ENCODE measurements at regions not wholly inside any gene's neighbourhood (a gene's known extent, or its start where the extent isn't known, plus 50 kb on each side); places are given as distances from the start of the nearest gene placed in this dataset.
"Not testable (repeated sequence)": the region's sequence is repeated elsewhere in the genome, so short reads cannot be mapped to it uniquely, and the experiment has no call there.

DNA sequence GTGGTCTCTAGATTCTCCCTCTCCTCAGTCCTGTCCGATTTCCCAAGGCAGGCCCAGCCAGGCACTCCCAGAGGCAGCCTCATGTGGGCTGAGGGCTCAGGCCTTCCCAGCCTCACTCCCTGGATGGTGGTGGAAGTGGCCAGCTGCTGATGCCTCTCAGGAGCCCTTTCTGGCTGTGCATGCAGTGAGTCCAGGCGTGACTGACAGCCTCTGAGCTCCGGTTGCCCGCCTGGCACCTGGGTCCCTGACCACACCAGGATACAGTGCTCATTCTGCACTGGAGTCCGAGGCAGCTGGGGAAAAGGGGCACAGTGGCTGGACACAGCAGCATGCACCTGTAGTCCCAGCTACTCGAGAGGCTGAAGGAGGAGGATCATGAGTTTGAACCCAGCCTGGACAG lies 132.6 kb downstream of the CUL2 start:
- Histone ChIP-seq H3K27ac (no peak overlapping the region), H3K36me3 (no peaks in the 10 kb centered on the region), H3K4me1 (peaks cover 7% of the 10 kb centered on the region), H3K4me3 (no peak overlapping the region), H3K9me3 (no peaks in the 10 kb centered on the region), H3K27me3 (ENCODE audit: low read depth) (no peaks in the 10 kb centered on the region)
- ATAC-seq = no peak
- intact Hi-C loops (cut with DNase I) = no loop called here
- no peak for DNase-seq
- TF ChIP-seq, protein P1, sequence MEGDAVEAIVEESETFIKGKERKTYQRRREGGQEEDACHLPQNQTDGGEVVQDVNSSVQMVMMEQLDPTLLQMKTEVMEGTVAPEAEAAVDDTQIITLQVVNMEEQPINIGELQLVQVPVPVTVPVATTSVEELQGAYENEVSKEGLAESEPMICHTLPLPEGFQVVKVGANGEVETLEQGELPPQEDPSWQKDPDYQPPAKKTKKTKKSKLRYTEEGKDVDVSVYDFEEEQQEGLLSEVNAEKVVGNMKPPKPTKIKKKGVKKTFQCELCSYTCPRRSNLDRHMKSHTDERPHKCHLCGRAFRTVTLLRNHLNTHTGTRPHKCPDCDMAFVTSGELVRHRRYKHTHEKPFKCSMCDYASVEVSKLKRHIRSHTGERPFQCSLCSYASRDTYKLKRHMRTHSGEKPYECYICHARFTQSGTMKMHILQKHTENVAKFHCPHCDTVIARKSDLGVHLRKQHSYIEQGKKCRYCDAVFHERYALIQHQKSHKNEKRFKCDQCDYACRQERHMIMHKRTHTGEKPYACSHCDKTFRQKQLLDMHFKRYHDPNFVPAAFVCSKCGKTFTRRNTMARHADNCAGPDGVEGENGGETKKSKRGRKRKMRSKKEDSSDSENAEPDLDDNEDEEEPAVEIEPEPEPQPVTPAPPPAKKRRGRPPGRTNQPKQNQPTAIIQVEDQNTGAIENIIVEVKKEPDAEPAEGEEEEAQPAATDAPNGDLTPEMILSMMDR (IDR thresholded peaks at IDR 0.05) = no peak

DNA sequence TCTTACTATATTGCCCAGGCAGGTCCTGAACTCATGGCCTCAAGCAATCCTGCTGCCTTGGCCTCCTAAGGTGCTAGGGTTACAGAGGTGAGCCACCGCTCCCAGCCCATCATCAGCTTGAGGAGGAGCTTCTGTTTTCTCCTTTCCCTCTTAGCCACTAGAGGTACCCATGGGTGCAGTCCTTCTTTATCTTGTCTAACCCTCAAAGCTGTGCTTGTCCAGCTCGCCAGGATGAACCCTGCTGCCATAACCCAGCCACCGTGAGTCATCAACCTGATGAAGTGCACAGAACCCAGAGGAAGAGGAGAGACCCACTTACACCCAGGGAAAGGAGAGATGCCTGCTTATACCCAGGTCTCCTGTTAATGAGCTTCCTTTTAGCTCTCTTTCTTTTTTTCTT lies 133.4 kb downstream of the CUL2 start:
- intact Hi-C loops (cut with DNase I) = no loop called here
- Histone ChIP-seq H3K36me3 (no peaks in the 10 kb centered on the region), H3K9me3 (no peaks in the 10 kb centered on the region), H3K27ac (no peak overlapping the region), H3K4me3 (no peak overlapping the region), H3K4me1 (peaks cover 7% of the 10 kb centered on the region), H3K27me3 (ENCODE audit: low read depth) (no peaks in the 10 kb centered on the region)
- TF ChIP-seq, protein P1 (IDR thresholded peaks at IDR 0.05) = no peak
- DNase-seq (no peak), ATAC-seq (no peak)

DNA sequence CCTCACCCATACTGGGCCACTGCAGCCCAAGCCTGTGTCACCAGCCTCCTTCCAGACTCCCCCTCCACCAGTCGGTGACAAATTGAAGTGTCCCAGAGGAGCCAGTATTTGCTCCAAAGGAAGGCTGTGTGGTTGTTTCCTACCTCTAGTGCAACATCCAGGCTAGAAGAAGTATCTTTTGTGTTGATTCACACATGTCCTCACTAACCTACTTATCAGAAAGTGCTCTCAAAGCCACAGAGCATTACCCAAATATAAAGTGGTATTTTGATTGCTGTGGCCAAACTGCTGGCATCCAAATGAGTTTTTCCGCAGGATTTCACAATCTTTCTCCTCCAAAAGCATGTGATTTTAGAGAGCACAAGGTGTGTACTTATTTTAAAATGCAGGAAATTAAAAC lies 134.8 kb downstream of the CUL2 start:
- DNase-seq = no peak
- H3K4me3 ChIP-seq = no peak overlapping the region
- peak overlapping the region; percentile 0 for H3K27ac ChIP-seq
- H3K36me3 ChIP-seq = no peaks in the 10 kb centered on the region
- H3K4me1 ChIP-seq = peaks cover 7% of the 10 kb centered on the region
- H3K9me3 ChIP-seq = no peaks in the 10 kb centered on the region
- TF ChIP-seq, protein P1 (IDR thresholded peaks at IDR 0.05) = no peak
- no peaks in the 10 kb centered on the region for H3K27me3 ChIP-seq (ENCODE audit: low read depth)
- peak; percentile 68 to 71 for ATAC-seq
- intact Hi-C loops (cut with DNase I) = no loop called here

DNA sequence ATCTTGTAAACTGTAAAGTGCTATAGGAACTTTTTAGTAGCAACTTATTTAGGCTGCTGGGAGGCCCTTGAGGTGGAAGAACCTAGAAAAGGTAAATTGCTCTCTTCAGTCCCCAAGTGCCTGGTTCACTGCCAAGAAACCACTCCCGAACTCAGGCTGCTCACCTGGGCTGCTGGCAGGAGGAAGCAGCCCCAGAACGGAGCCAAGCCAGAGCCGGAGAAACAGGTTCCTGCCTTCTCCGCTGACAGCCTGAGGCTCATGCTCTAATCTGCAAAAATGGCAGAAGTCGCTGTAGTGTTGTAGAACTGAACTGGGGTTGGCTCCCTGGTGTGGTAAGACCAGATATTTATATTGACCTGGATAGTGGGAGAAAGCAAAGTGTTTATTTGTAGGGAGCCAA lies 136.0 kb downstream of the CUL2 start:
- Histone ChIP-seq H3K27ac (no peak overlapping the region), H3K27me3 (ENCODE audit: low read depth) (no peaks in the 10 kb centered on the region), H3K36me3 (no peaks in the 10 kb centered on the region), H3K4me3 (no peak overlapping the region), H3K9me3 (no peaks in the 10 kb centered on the region), H3K4me1 (peaks cover 7% of the 10 kb centered on the region)
- intact Hi-C loops (cut with DNase I) = no loop called here
- ATAC-seq (peak; percentile 92 to 94), DNase-seq (peak; percentile 88)
- TF ChIP-seq, protein P1 (IDR thresholded peaks at IDR 0.05) = no peak

DNA sequence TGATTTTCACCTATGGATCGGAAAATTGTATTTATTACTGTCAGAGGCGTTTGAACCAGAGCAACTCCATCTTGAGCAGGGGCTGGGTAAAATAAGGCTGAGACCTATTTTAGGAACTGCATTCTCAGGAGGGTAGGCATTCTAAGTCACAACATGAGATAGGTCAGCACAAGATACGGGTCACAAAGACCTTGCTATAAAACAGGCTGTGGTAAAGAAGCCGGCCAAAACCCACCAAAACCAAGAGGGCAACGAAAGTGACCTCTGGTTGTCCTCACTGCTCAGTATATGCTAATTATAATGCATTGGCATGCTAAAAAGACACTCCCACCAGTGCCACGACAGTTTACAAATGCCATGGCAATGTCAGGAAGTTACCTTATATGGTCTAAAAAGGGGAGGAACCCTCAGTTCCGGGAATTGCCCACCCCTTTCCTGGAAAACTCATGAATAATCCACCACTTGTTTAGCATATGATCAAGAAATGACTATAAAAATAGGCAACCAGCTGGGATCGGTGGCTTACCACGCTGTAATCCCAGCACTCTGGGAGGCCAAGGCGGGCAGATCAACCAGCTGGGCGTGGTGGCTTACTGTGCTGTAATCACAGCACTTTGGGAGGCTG lies 136.3 kb upstream of the PARD3 start:
- H3K27ac ChIP-seq; intact Hi-C loops (cut with DNase I); H3K36me3 ChIP-seq; DNase-seq; H3K4me3 ChIP-seq; H3K27me3 ChIP-seq (ENCODE audit: low read depth); ATAC-seq; H3K4me1 ChIP-seq; H3K9me3 ChIP-seq: not testable (repeated sequence)

DNA sequence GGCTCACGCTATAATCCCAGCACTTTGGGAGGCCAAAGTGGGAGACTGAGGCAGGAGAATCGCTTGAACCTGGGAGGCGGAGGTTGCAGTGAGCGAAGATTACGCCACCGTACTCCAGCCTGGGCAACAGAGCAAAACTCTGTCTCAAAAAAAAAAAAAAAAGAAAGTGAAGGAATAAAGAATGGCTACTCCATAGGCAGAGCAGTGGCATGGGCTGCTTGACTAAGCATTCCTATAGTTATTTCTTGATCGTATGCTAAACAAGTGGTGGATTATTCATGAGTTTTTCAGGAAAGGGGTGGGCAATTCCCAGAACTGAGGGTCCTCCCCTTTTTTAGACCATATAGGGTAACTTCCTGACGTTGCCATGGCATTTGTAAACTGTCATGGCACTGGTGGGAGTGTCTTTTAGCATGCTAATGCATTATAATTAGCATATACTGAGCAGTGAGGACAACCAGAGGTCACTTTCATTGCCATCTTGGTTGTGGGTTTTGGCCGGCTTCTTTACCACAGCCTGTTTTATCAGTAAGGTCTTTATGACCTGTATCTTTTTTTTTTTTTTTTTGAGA lies 130.9 kb upstream of the PARD3 start:
- H3K27ac ChIP-seq; DNase-seq; H3K27me3 ChIP-seq (ENCODE audit: low read depth); H3K4me1 ChIP-seq; H3K9me3 ChIP-seq; H3K36me3 ChIP-seq; intact Hi-C loops (cut with DNase I); H3K4me3 ChIP-seq; ATAC-seq: not testable (repeated sequence)
